ENCODE measurements at regions not wholly inside any gene's neighbourhood (a gene's known extent, or its start where the extent isn't known, plus 50 kb on each side); places are given as distances from the start of the nearest gene placed in this dataset.

DNA sequence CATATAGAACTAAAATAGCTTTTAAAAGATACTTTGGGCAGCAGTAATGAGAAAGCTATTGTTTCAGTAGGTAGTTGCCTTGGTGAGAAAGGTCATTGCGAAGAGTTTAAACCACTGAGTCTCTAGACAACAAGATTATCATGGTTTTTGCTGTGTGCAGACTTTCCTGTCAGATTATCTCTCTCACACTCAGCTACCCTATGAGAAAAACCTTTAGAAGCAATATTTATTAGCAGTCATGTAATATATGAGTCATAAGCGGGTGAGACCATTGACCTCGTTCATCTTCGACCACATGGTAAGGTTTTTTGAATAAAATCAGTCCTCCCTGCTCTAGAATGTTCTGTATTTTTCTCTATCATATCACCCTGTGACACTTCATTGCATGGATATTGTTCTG is 59.9 kb downstream of the GPR65 start:
- no peaks in the 10 kb centered on the region for H3K36me3 ChIP-seq (ENCODE audit: control insufficient read depth, insufficient read depth, low read length)
- H3K36me3 Mint-ChIP-seq, result no peaks in the 10 kb centered on the region
- no peak overlapping the region for H3K27ac ChIP-seq (ENCODE audit: insufficient read depth, low read length, poor library complexity, severe bottlenecking)
- no peak for ATAC-seq (ENCODE audit: low read depth in 2 of 2)
- peaks cover 8% of the 10 kb centered on the region for H3K27me3 ChIP-seq (ENCODE audit: control insufficient read depth, insufficient read depth, low read length)
- H3K4me3 ChIP-seq (ENCODE audit: low read depth, low read length), result no peak overlapping the region
- H3K9me3 Mint-ChIP-seq, result peaks cover 0 to 6% (median 0%) of the 10 kb centered on the region in 7 donors
- peaks cover 61% of the 10 kb centered on the region for H3K27me3 Mint-ChIP-seq
- no peak for DNase-seq
- no peaks in the 10 kb centered on the region for H3K4me1 ChIP-seq (ENCODE audit: control insufficient read depth, insufficient read depth, low read length, poor library complexity, severe bottlenecking)
- H3K4me3 Mint-ChIP-seq, result no peak overlapping the region
- peaks cover 0 to 11% (median 0%) of the 10 kb centered on the region in 4 donors for H3K4me1 Mint-ChIP-seq
- H3K27ac Mint-ChIP-seq, result no peak overlapping the region
- H3K9me3 ChIP-seq (ENCODE audit: control insufficient read depth in 2 of 2, low read length in 2 of 2), result peaks cover 5 to 9% of the 10 kb centered on the region in 2 experiments

DNA sequence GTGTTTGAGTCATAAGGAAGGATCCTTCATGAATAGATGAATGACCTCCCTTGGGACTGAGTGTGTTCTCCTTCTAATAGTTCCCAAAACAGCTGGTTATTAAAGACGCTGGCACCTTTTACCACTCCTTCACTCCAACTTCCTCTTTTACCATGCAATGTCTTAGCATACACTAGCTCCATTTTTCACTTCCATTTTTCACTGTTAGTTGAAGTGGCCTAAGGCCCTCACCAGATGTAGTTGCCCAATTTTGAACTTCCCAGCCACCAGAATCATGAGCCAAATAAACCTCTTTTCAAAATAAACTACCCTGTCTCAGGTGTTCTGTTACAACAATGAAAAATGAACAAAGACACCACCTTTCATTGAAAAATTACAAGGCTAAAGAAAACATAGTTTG is 64.7 kb downstream of the GPR65 start:
- peaks cover 59% of the 10 kb centered on the region for H3K27me3 Mint-ChIP-seq
- Histone ChIP-seq H3K27ac (ENCODE audit: insufficient read depth, low read length, poor library complexity, severe bottlenecking) (no peak overlapping the region), H3K4me3 (ENCODE audit: low read depth, low read length) (no peak overlapping the region), H3K36me3 (ENCODE audit: control insufficient read depth, insufficient read depth, low read length) (no peaks in the 10 kb centered on the region), H3K9me3 (ENCODE audit: control insufficient read depth in 2 of 2, low read length in 2 of 2) (peaks cover 11 to 17% of the 10 kb centered on the region in 2 experiments), H3K27me3 (ENCODE audit: control insufficient read depth, insufficient read depth, low read length) (peaks cover 9% of the 10 kb centered on the region), H3K4me1 (ENCODE audit: control insufficient read depth, insufficient read depth, low read length, poor library complexity, severe bottlenecking) (no peaks in the 10 kb centered on the region)
- no peak for DNase-seq
- no peaks in the 10 kb centered on the region for H3K4me1 Mint-ChIP-seq
- H3K4me3 Mint-ChIP-seq, result no peak overlapping the region
- peaks cover 0 to 22% (median 5%) of the 10 kb centered on the region in 7 donors for H3K9me3 Mint-ChIP-seq
- no peak overlapping the region for H3K27ac Mint-ChIP-seq
- no peaks in the 10 kb centered on the region for H3K36me3 Mint-ChIP-seq
- no peak for ATAC-seq (ENCODE audit: low read depth in 2 of 2)

DNA sequence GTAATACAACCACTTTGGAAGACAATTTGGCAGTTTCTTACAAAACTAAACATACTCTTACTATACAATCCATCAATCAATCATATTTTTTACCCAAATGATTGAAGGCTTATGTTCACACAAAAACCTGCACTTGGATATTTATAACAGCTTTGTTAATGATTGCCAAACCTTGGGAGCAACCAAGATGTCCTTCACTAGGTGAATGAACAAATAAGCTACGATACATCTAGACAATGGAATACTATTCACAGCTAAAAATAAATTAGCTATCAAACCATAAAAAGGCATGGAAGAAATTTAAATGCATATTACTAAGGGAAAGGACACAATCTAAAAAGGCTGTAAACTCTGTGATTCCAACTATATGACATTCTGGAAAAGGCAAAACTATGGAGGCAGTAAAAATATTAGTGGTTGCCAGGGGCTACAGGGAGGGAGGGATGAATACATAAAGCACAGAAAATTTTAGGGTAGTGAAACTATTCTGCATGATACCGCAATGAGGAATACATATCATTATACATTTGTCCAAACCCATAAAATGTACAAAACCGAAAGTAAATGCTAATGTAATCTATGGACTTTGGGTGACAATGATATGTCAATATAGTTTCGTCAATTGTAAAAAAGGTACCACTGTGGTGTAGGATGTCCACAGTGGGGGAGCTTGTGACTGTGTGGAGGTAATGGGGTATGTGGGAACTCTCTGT is 70.5 kb downstream of the GPR65 start:
- Mint-ChIP-seq H3K27ac (no peak overlapping the region), H3K27me3 (peaks cover 10% of the 10 kb centered on the region), H3K36me3 (no peaks in the 10 kb centered on the region), H3K4me1 (peaks cover 0 to 5% (median 0%) of the 10 kb centered on the region in 4 donors), H3K9me3 (peaks cover 0 to 12% (median 5%) of the 10 kb centered on the region in 7 donors), H3K4me3 (no peak overlapping the region)
- peaks cover 6 to 8% of the 10 kb centered on the region in 2 experiments for H3K9me3 ChIP-seq (ENCODE audit: control insufficient read depth in 2 of 2, low read length in 2 of 2)
- no peak overlapping the region for H3K4me3 ChIP-seq (ENCODE audit: low read depth, low read length)
- no peaks in the 10 kb centered on the region for H3K27me3 ChIP-seq (ENCODE audit: control insufficient read depth, insufficient read depth, low read length)
- ATAC-seq (ENCODE audit: low read depth in 2 of 2) (no peak), DNase-seq (no peak)
- H3K27ac ChIP-seq (ENCODE audit: insufficient read depth, low read length, poor library complexity, severe bottlenecking), result no peak overlapping the region
- no peaks in the 10 kb centered on the region for H3K36me3 ChIP-seq (ENCODE audit: control insufficient read depth, insufficient read depth, low read length)
- H3K4me1 ChIP-seq (ENCODE audit: control insufficient read depth, insufficient read depth, low read length, poor library complexity, severe bottlenecking), result no peaks in the 10 kb centered on the region

DNA sequence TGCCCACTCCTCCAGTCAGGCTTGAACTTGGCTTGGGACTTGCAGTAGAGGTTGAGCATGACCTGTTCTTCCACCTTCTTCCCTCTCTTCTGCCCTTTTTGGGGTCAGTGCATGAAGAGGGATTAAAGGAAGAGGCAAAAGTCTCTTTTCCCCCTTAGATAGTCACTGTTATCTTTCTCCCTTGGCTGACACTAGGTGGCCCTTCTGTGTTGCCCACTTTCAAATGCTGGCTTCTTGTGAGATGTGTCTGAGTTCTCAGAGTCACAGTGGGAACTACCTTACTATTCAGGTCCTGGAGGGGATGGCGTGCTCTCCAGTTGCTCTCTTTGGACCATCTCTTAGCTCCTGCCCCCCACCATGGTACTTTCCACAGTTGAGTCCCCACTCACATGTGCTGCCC is 73.6 kb downstream of the GPR65 start:
- no peak overlapping the region for H3K4me3 Mint-ChIP-seq
- H3K27ac Mint-ChIP-seq, result peak overlapping the region in 1 of 3 donors; percentile 76
- no peak for ATAC-seq (ENCODE audit: low read depth in 2 of 2)
- peaks cover 0 to 2% (median 0%) of the 10 kb centered on the region in 7 donors for H3K9me3 Mint-ChIP-seq
- no peaks in the 10 kb centered on the region for H3K27me3 ChIP-seq (ENCODE audit: control insufficient read depth, insufficient read depth, low read length)
- H3K27me3 Mint-ChIP-seq, result peaks cover 8% of the 10 kb centered on the region
- H3K36me3 ChIP-seq (ENCODE audit: control insufficient read depth, insufficient read depth, low read length), result no peaks in the 10 kb centered on the region
- H3K27ac ChIP-seq (ENCODE audit: insufficient read depth, low read length, poor library complexity, severe bottlenecking), result no peak overlapping the region
- H3K4me1 Mint-ChIP-seq, result peaks cover 0 to 5% (median 0%) of the 10 kb centered on the region in 4 donors
- H3K9me3 ChIP-seq (ENCODE audit: control insufficient read depth in 2 of 2, low read length in 2 of 2), result peaks cover under 1 to 8% of the 10 kb centered on the region in 2 experiments
- H3K36me3 Mint-ChIP-seq, result no peaks in the 10 kb centered on the region
- no peaks in the 10 kb centered on the region for H3K4me1 ChIP-seq (ENCODE audit: control insufficient read depth, insufficient read depth, low read length, poor library complexity, severe bottlenecking)
- no peak for DNase-seq
- H3K4me3 ChIP-seq (ENCODE audit: low read depth, low read length), result no peak overlapping the region

DNA sequence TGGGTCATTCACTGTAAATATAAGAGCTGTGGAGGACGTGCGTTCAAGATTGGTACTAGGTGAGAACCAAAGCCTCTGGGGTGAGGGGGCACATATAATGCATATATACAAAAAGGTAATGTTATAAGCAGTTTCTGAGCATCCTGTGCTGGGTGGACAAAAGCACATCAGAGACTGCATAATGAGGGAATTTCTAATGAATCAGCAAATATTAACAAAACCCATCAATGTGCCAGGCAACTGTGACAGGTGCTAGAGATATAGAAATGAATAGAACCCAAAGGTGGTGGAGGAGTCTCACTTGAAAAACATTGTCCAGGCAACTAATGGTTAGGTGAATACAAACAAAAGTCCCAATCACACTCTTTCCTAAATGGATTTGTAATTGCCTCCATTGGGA is 74.7 kb downstream of the GPR65 start:
- no peaks in the 10 kb centered on the region for H3K36me3 Mint-ChIP-seq
- ATAC-seq (ENCODE audit: low read depth in 2 of 2) (no peak), DNase-seq (no peak)
- H3K4me1 Mint-ChIP-seq, result peaks cover 0 to 5% (median 0%) of the 10 kb centered on the region in 4 donors
- no peaks in the 10 kb centered on the region for H3K36me3 ChIP-seq (ENCODE audit: control insufficient read depth, insufficient read depth, low read length)
- peaks cover 0 to 5% (median 0%) of the 10 kb centered on the region in 7 donors for H3K9me3 Mint-ChIP-seq
- no peak overlapping the region for H3K4me3 Mint-ChIP-seq
- no peaks in the 10 kb centered on the region for H3K4me1 ChIP-seq (ENCODE audit: control insufficient read depth, insufficient read depth, low read length, poor library complexity, severe bottlenecking)
- H3K4me3 ChIP-seq (ENCODE audit: low read depth, low read length), result no peak overlapping the region
- H3K27me3 ChIP-seq (ENCODE audit: control insufficient read depth, insufficient read depth, low read length), result no peaks in the 10 kb centered on the region
- peaks cover 8% of the 10 kb centered on the region for H3K27me3 Mint-ChIP-seq
- no peak overlapping the region for H3K27ac Mint-ChIP-seq
- no peaks in the 10 kb centered on the region for H3K9me3 ChIP-seq (ENCODE audit: control insufficient read depth in 2 of 2, low read length in 2 of 2)
- no peak overlapping the region for H3K27ac ChIP-seq (ENCODE audit: insufficient read depth, low read length, poor library complexity, severe bottlenecking)

DNA sequence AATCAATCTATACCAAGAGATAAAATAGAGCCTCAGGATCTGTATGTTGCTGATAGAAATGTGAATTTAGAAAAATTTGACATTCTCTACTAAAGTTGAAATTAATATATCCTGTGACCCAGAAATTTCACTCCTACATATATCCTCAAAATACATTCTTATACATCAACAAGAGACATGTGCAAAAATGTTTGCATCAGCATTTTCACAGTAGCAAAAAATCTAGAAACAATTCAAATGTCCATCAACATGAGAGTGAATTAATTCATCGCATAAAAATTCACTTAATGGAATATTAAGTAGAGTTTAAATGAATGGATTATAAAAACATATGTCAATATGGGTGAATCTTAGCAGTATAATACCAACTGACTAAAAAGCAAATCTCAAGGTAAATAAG is 80.8 kb downstream of the GPR65 start:
- DNase-seq, result no peak
- H3K4me1 Mint-ChIP-seq, result no peaks in the 10 kb centered on the region
- Histone ChIP-seq H3K27me3 (ENCODE audit: control insufficient read depth, insufficient read depth, low read length) (peaks cover 8% of the 10 kb centered on the region), H3K36me3 (ENCODE audit: control insufficient read depth, insufficient read depth, low read length) (no peaks in the 10 kb centered on the region), H3K4me1 (ENCODE audit: control insufficient read depth, insufficient read depth, low read length, poor library complexity, severe bottlenecking) (no peaks in the 10 kb centered on the region), H3K4me3 (ENCODE audit: low read depth, low read length) (no peak overlapping the region), H3K27ac (ENCODE audit: insufficient read depth, low read length, poor library complexity, severe bottlenecking) (no peak overlapping the region), H3K9me3 (ENCODE audit: control insufficient read depth in 2 of 2, low read length in 2 of 2) (no peaks in the 10 kb centered on the region)
- H3K27ac Mint-ChIP-seq, result no peak overlapping the region
- H3K4me3 Mint-ChIP-seq, result no peak overlapping the region
- H3K9me3 Mint-ChIP-seq, result peaks cover 0 to 3% (median 0%) of the 10 kb centered on the region in 7 donors
- H3K27me3 Mint-ChIP-seq, result peaks cover 19% of the 10 kb centered on the region
- ATAC-seq (ENCODE audit: low read depth in 2 of 2), result no peak
- no peaks in the 10 kb centered on the region for H3K36me3 Mint-ChIP-seq

DNA sequence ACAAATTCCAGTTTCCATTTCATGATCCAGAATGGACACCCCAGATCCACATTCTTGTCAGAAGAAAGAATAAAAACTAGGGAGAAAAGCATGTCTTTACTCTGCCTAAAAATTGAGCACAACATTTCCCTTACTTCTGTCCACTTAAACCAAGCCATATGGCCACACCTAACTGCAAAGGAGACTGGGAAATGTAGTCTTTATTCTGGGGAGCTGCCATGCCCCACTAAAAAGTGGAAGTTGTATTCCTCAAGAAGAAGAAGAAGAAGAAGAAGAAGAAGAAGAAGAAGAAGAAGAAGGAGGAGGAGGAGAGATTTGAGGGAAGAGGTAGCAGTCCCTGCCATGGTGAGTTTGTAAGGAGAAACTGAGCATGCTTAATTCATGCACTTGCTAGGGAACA is 84.5 kb downstream of the GPR65 start:
- Mint-ChIP-seq H3K9me3 (peaks cover 0 to 2% (median 0%) of the 10 kb centered on the region in 7 donors), H3K4me3 (no peak overlapping the region), H3K4me1 (no peaks in the 10 kb centered on the region), H3K36me3 (no peaks in the 10 kb centered on the region), H3K27ac (no peak overlapping the region), H3K27me3 (peaks cover 25% of the 10 kb centered on the region)
- H3K4me1 ChIP-seq (ENCODE audit: control insufficient read depth, insufficient read depth, low read length, poor library complexity, severe bottlenecking), result no peaks in the 10 kb centered on the region
- no peaks in the 10 kb centered on the region for H3K9me3 ChIP-seq (ENCODE audit: control insufficient read depth in 2 of 2, low read length in 2 of 2)
- ATAC-seq (ENCODE audit: low read depth in 2 of 2), result no peak
- H3K27ac ChIP-seq (ENCODE audit: insufficient read depth, low read length, poor library complexity, severe bottlenecking), result no peak overlapping the region
- H3K4me3 ChIP-seq (ENCODE audit: low read depth, low read length), result no peak overlapping the region
- no peak for DNase-seq
- peaks cover 8% of the 10 kb centered on the region for H3K27me3 ChIP-seq (ENCODE audit: control insufficient read depth, insufficient read depth, low read length)
- H3K36me3 ChIP-seq (ENCODE audit: control insufficient read depth, insufficient read depth, low read length), result no peaks in the 10 kb centered on the region

DNA sequence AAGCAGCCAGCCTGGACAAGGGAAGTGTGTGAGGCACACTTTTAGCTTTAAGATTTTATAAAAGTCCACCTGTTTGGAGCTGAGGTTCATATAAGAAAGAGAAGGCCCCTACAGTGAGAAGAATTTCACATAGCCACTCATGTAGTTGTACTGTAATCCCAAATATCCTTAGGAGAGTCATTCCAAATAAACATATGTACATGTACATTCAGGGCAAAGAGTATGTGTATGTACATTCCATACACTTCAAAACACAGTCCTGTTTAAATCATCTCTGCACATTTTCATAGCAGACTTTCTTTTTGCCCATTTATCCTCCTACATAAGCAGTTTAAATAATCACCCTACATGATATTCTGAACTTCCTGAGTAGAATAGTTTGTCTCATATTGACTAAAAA is 87.6 kb downstream of the GPR65 start:
- Mint-ChIP-seq H3K4me1 (no peaks in the 10 kb centered on the region), H3K27ac (no peak overlapping the region), H3K9me3 (peaks cover 0 to 2% (median 0%) of the 10 kb centered on the region in 7 donors), H3K4me3 (no peak overlapping the region), H3K27me3 (peaks cover 29% of the 10 kb centered on the region), H3K36me3 (no peaks in the 10 kb centered on the region)
- H3K4me1 ChIP-seq (ENCODE audit: control insufficient read depth, insufficient read depth, low read length, poor library complexity, severe bottlenecking), result no peaks in the 10 kb centered on the region
- H3K36me3 ChIP-seq (ENCODE audit: control insufficient read depth, insufficient read depth, low read length), result no peaks in the 10 kb centered on the region
- no peak overlapping the region for H3K27ac ChIP-seq (ENCODE audit: insufficient read depth, low read length, poor library complexity, severe bottlenecking)
- H3K4me3 ChIP-seq (ENCODE audit: low read depth, low read length), result no peak overlapping the region
- ATAC-seq (ENCODE audit: low read depth in 2 of 2) (no peak), DNase-seq (no peak)
- no peaks in the 10 kb centered on the region for H3K9me3 ChIP-seq (ENCODE audit: control insufficient read depth in 2 of 2, low read length in 2 of 2)
- no peaks in the 10 kb centered on the region for H3K27me3 ChIP-seq (ENCODE audit: control insufficient read depth, insufficient read depth, low read length)

All from CD4-positive, CD25-positive, alpha-beta regulatory T cell (primary cell).